OCI-LY3 (cell line): ENCODE measurements at regions not wholly inside any gene's neighbourhood (a gene's known extent, or its start where the extent isn't known, plus 50 kb on each side); places are given as distances from the start of the nearest gene placed in this dataset.

ENCODE experiments used
- EZH2phosphoT487 ChIP-seq: fragments of 200-600 bp; shearing (Covaris generic); IDR thresholded peaks from 2 replicates; pipeline ENCODE4 v1.6.1; 2018; ENCODE audit warnings: antibody characterized with exemption, mixed run types, low read depth
- TF ChIP-seq, protein P1 (sequence below): fragments of 200-600, 300-600 bp; sonication (generic); IDR thresholded peaks from 2 replicates; pipeline ENCODE4 v1.5.1; 2014; ENCODE audit warnings: antibody characterized with exemption, low read length, low read depth

DNA sequence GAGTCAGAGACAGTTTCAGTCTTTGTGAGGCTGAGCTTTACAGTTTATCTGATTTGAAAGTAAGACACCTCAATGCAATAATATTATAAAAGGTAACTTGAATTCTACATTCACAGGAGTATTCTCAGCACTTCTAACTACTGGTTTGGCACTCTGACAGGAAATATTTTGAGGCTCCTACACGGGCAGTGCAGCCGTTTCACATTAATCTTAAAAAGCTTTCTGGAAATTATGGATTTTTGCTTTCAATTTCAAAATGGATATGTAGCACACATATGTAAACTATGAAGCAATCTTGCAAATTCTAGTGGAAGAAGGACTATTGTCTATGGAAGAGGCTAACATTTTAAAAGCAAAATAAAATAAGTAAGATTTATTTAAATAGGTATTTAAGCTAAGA, 262.9 kb upstream of the SNX7 start:
- TF ChIP-seq, protein P1, sequence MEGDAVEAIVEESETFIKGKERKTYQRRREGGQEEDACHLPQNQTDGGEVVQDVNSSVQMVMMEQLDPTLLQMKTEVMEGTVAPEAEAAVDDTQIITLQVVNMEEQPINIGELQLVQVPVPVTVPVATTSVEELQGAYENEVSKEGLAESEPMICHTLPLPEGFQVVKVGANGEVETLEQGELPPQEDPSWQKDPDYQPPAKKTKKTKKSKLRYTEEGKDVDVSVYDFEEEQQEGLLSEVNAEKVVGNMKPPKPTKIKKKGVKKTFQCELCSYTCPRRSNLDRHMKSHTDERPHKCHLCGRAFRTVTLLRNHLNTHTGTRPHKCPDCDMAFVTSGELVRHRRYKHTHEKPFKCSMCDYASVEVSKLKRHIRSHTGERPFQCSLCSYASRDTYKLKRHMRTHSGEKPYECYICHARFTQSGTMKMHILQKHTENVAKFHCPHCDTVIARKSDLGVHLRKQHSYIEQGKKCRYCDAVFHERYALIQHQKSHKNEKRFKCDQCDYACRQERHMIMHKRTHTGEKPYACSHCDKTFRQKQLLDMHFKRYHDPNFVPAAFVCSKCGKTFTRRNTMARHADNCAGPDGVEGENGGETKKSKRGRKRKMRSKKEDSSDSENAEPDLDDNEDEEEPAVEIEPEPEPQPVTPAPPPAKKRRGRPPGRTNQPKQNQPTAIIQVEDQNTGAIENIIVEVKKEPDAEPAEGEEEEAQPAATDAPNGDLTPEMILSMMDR = no peak
- TF ChIP-seq EZH2phosphoT487 = no peak
